MCF 10A (cell line): ENCODE measurements at regions not wholly inside any gene's neighbourhood (a gene's known extent, or its start where the extent isn't known, plus 50 kb on each side); places are given as distances from the start of the nearest gene placed in this dataset.

Experiments used
- BruUV-seq: library from RNA; stranded (reverse); fragments of 400-500 nt; replicated peaks from 2 replicates; lab custom pipeline; 2021; lab: Mats Ljungman, UMichigan
- CTCF ChIA-PET: fragments of 300-600 bp; sonication (Branson Sonifier 250); formaldehyde crosslinking; extraction: SDS; loops from one replicate; lab custom pipeline; 2021; ENCODE audit warnings: antibody characterized with exemption, inconsistent platforms; lab: Yijun Ruan, JAX
- POLR2A ChIA-PET: fragments of 300-600, 350-650 bp; sonication (Branson Sonifier 250); formaldehyde crosslinking; extraction: SDS; loops from one replicate; lab custom pipeline; 2020; ENCODE audit warnings: antibody characterized with exemption, inconsistent platforms; lab: Yijun Ruan, JAX
- DNase-seq: peaks from one replicate; pipeline ENCODE4 v3.0.0-alpha.2; 2018; ENCODE audit not compliant: unreplicated experiment
- H3K27ac Mint-ChIP-seq: one replicate; pipeline ENCODE4 v1.8.0; 2022; ENCODE audit warnings: mild to moderate bottlenecking, low read depth, mixed read lengths; ENCODE audit not compliant: unreplicated experiment
- H3K27me3 Mint-ChIP-seq: one replicate; pipeline ENCODE4 v1.8.0; 2022; ENCODE audit warnings: mixed read lengths; ENCODE audit not compliant: insufficient read depth, unreplicated experiment
- H3K36me3 Mint-ChIP-seq: one replicate; pipeline ENCODE4 v1.8.0; 2022; ENCODE audit warnings: mild to moderate bottlenecking, moderate library complexity, mixed read lengths; ENCODE audit not compliant: insufficient read depth, unreplicated experiment
- H3K4me1 Mint-ChIP-seq: one replicate; pipeline ENCODE4 v1.8.0; 2022; ENCODE audit warnings: mixed read lengths; ENCODE audit not compliant: insufficient read depth, unreplicated experiment
- H3K4me3 Mint-ChIP-seq: one replicate; pipeline ENCODE4 v1.8.0; 2022; ENCODE audit warnings: mild to moderate bottlenecking, moderate library complexity, mixed read lengths; ENCODE audit not compliant: unreplicated experiment
- H3K9me3 Mint-ChIP-seq: one replicate; pipeline ENCODE4 v1.8.0; 2022; ENCODE audit warnings: mixed read lengths; ENCODE audit not compliant: unreplicated experiment
- CTCF ChIP-seq: fragments of 200-600 bp; IDR thresholded peaks from one replicate; pipeline ENCODE4 v1.8.0; 2022; ENCODE audit warnings: antibody characterized with exemption, mild to moderate bottlenecking; ENCODE audit not compliant: unreplicated experiment
- intact Hi-C: fragments of 100-400 bp; cut with micrococcal nuclease; formaldehyde crosslinking; loops from 2 replicates; pipeline ENCODE4 v1.14.1; 2022

GRCh38 chr2:113827426-113827825, 62.5 kb upstream of the ACTR3 start:
- ChIA-PET POLR2A (interaction anchor here (2.0 kb wide), 1 partner anchor 9 kb away, joined by 5 read pairs; no protein-coding TSS in a partner anchor), CTCF (no interaction called here)
- intact Hi-C loops = no loop called here
- no TSS peak for BruUV-seq
- H3K27me3 Mint-ChIP-seq = no peaks in the 10 kb centered on the region
- no peaks in the 10 kb centered on the region for H3K4me1 Mint-ChIP-seq
- H3K36me3 Mint-ChIP-seq = no peaks in the 10 kb centered on the region
- no peak overlapping the region for H3K4me3 Mint-ChIP-seq
- no peak for TF ChIP-seq CTCF
- no peaks in the 10 kb centered on the region for H3K9me3 Mint-ChIP-seq
- H3K27ac Mint-ChIP-seq = no peak overlapping the region
- DNase-seq = no peak

GRCh38 chr2:113826346-113827285, 63.3 kb upstream of the ACTR3 start:
- Mint-ChIP-seq H3K4me1 (no peaks in the 10 kb centered on the region), H3K9me3 (no peaks in the 10 kb centered on the region), H3K4me3 (no peak overlapping the region), H3K27ac (no peak overlapping the region), H3K36me3 (no peaks in the 10 kb centered on the region), H3K27me3 (no peaks in the 10 kb centered on the region)
- ChIA-PET POLR2A (no interaction called here), CTCF (no interaction called here)
- no TSS peak for BruUV-seq
- DNase-seq = no peak
- no peak for TF ChIP-seq CTCF
- intact Hi-C loops = no loop called here

GRCh38 chr2:113823716-113824595, 65.9 kb upstream of the ACTR3 start:
- H3K4me3 Mint-ChIP-seq = no peak overlapping the region
- no peaks in the 10 kb centered on the region for H3K4me1 Mint-ChIP-seq
- H3K27me3 Mint-ChIP-seq = no peaks in the 10 kb centered on the region
- DNase-seq = no peak
- POLR2A ChIA-PET = interaction anchor here (0.8 kb wide), 1 partner anchor 12 kb away, joined by 4 read pairs; no protein-coding TSS in a partner anchor
- H3K36me3 Mint-ChIP-seq = no peaks in the 10 kb centered on the region
- TF ChIP-seq CTCF = no peak
- CTCF ChIA-PET = no interaction called here
- H3K9me3 Mint-ChIP-seq = no peaks in the 10 kb centered on the region
- no peak overlapping the region for H3K27ac Mint-ChIP-seq
- no TSS peak for BruUV-seq
- intact Hi-C loops = no loop called here
